ENCODE measurements at regions not wholly inside any gene's neighbourhood (a gene's known extent, or its start where the extent isn't known, plus 50 kb on each side); places are given as distances from the start of the nearest gene placed in this dataset.

- no peak for TF ChIP-seq POLR2A (IDR thresholded peaks at IDR 0.05)
- no peak for TF ChIP-seq CTCF (IDR thresholded peaks at IDR 0.05)
- no peak for TF ChIP-seq POLR2AphosphoS5 (IDR thresholded peaks at IDR 0.05)
- TF ChIP-seq EP300 (IDR thresholded peaks at IDR 0.05), result no peak
These were observed 60.4 kb upstream of the NPVF start for GRCh38 chr7:25288556-25289307.

Measured in sigmoid colon (tissue), 4 donors.